ENCODE measurements at regions not wholly inside any gene's neighbourhood (a gene's known extent, or its start where the extent isn't known, plus 50 kb on each side); places are given as distances from the start of the nearest gene placed in this dataset.

- intact Hi-C loops (cut with DNase I, micrococcal nuclease), result no loop called here
- Mint-ChIP-seq H3K36me3 (ENCODE audit: low read depth) (no peaks in the 10 kb centered on the region), H3K27ac (no peak overlapping the region), H3K4me1 (ENCODE audit: low read depth) (no peaks in the 10 kb centered on the region), H3K27me3 (no peaks in the 10 kb centered on the region), H3K4me3 (no peak overlapping the region), H3K9me3 (peaks cover 2% of the 10 kb centered on the region)
- no peak for TF ChIP-seq CTCF (IDR thresholded peaks at IDR 0.05)
- no peak overlapping the region for H3K27ac ChIP-seq (ENCODE audit: low read depth in 1 of 2, low read length in 2 of 2)
- ChIA-PET POLR2A (no interaction called here), CTCF (no interaction called here)
- no peaks in the 10 kb centered on the region for H3K27me3 ChIP-seq (ENCODE audit: control insufficient read depth in 1 of 2, insufficient read depth in 2 of 2, low read length in 2 of 2)
- no peak for ATAC-seq (ENCODE audit: poor library complexity)
- DNase-seq, result no peak
- H3K4me1 ChIP-seq (ENCODE audit: insufficient read depth, low read length), result no peaks in the 10 kb centered on the region
- H3K36me3 ChIP-seq (ENCODE audit: insufficient read depth, low read length), result no peaks in the 10 kb centered on the region
- H3K4me3 ChIP-seq (ENCODE audit: low read length), result no peak overlapping the region
- no peaks in the 10 kb centered on the region for H3K9me3 ChIP-seq (ENCODE audit: control insufficient read depth in 1 of 2, insufficient read depth in 1 of 2, low read length in 2 of 2)
Measured at GRCh38 chr9:84435902-84436301, 95.3 kb upstream of the SLC28A3 start.

- Mint-ChIP-seq H3K4me3 (no peak overlapping the region), H3K36me3 (ENCODE audit: low read depth) (no peaks in the 10 kb centered on the region), H3K9me3 (peaks cover 2% of the 10 kb centered on the region), H3K27me3 (no peaks in the 10 kb centered on the region), H3K4me1 (ENCODE audit: low read depth) (no peaks in the 10 kb centered on the region), H3K27ac (no peak overlapping the region)
- POLR2A ChIA-PET, result no interaction called here
- ATAC-seq (ENCODE audit: poor library complexity) (no peak), DNase-seq (no peak)
- CTCF ChIA-PET, result no interaction called here
- Histone ChIP-seq H3K4me3 (ENCODE audit: low read length) (no peak overlapping the region), H3K9me3 (ENCODE audit: control insufficient read depth in 1 of 2, insufficient read depth in 1 of 2, low read length in 2 of 2) (no peaks in the 10 kb centered on the region), H3K4me1 (ENCODE audit: insufficient read depth, low read length) (no peaks in the 10 kb centered on the region), H3K27me3 (ENCODE audit: control insufficient read depth in 1 of 2, insufficient read depth in 2 of 2, low read length in 2 of 2) (no peaks in the 10 kb centered on the region), H3K27ac (ENCODE audit: low read depth in 1 of 2, low read length in 2 of 2) (no peak overlapping the region), H3K36me3 (ENCODE audit: insufficient read depth, low read length) (no peaks in the 10 kb centered on the region)
- TF ChIP-seq CTCF (IDR thresholded peaks at IDR 0.05), result no peak
- intact Hi-C loops (cut with DNase I, micrococcal nuclease), result no loop called here
Measured at GRCh38 chr9:84436386-84437109, 96.0 kb upstream of the SLC28A3 start.

- Histone ChIP-seq H3K4me3 (ENCODE audit: low read length) (no peak overlapping the region), H3K27ac (ENCODE audit: low read depth in 1 of 2, low read length in 2 of 2) (no peak overlapping the region), H3K4me1 (ENCODE audit: insufficient read depth, low read length) (no peaks in the 10 kb centered on the region), H3K36me3 (ENCODE audit: insufficient read depth, low read length) (no peaks in the 10 kb centered on the region), H3K27me3 (ENCODE audit: control insufficient read depth in 1 of 2, insufficient read depth in 2 of 2, low read length in 2 of 2) (no peaks in the 10 kb centered on the region), H3K9me3 (ENCODE audit: control insufficient read depth in 1 of 2, insufficient read depth in 1 of 2, low read length in 2 of 2) (no peaks in the 10 kb centered on the region)
- peaks cover 2% of the 10 kb centered on the region for H3K9me3 Mint-ChIP-seq
- ChIA-PET POLR2A (no interaction called here), CTCF (no interaction called here)
- no peaks in the 10 kb centered on the region for H3K4me1 Mint-ChIP-seq (ENCODE audit: low read depth)
- intact Hi-C loops (cut with DNase I, micrococcal nuclease), result no loop called here
- no peak for DNase-seq
- no peak for ATAC-seq (ENCODE audit: poor library complexity)
- no peak overlapping the region for H3K27ac Mint-ChIP-seq
- no peak for TF ChIP-seq CTCF (IDR thresholded peaks at IDR 0.05)
- no peaks in the 10 kb centered on the region for H3K27me3 Mint-ChIP-seq
- no peak overlapping the region for H3K4me3 Mint-ChIP-seq
- H3K36me3 Mint-ChIP-seq (ENCODE audit: low read depth), result no peaks in the 10 kb centered on the region
Measured at GRCh38 chr9:84438391-84438790, 97.8 kb upstream of the SLC28A3 start.

All from CD4-positive, alpha-beta T cell (primary cell).